ENCODE measurements at regions not wholly inside any gene's neighbourhood (a gene's known extent, or its start where the extent isn't known, plus 50 kb on each side); places are given as distances from the start of the nearest gene placed in this dataset.

DNA sequence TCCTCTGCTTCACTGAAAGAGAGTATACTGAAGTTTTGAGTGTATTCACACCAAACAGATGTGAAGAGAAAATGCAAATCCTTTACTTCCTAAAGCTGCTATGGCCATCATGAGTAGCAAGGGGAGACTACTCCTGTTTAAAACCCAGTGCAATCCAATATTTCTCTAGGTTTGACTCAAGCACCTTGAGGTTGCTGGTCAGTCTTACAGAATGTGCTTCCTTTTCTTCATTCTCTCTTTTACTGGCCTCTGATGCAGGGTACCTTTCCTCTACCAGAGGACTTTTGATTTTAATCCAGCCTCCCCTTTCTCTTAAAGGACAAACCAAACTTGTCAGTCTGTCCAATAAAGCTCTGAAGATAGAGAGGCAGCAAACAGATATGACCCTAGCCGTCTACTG, 98.1 kb upstream of the TLE4 start:
- Histone ChIP-seq H3K4me3 (replicated peaks in 1 of 3; ENCODE audit: insufficient read depth in 1 of 3, low read depth in 1 of 3, low read length in 3 of 3) (no peak overlapping the region), H3K4me1 (ENCODE audit: control insufficient read depth, extremely low read depth, insufficient read depth, low read length) (no peaks in the 10 kb centered on the region), H2AFZ (ENCODE audit: low read depth, low read length) (no peak overlapping the region), H3K9ac (replicated peaks; ENCODE audit: extremely low read depth, insufficient read depth, low read length) (no peak overlapping the region), H3K27ac (ENCODE audit: insufficient read depth, low read depth, low read length) (no peak overlapping the region), H4K20me1 (replicated peaks; ENCODE audit: control insufficient read depth, extremely low read depth, insufficient read depth, low read length) (no peaks in the 10 kb centered on the region), H3K27me3 (ENCODE audit: control insufficient read depth in 2 of 2, insufficient read depth in 2 of 2, low read length in 2 of 2) (no peaks in the 10 kb centered on the region), H3K9me3 (replicated peaks; ENCODE audit: control insufficient read depth, insufficient read depth, low read length) (no peaks in the 10 kb centered on the region), H3K4me2 (ENCODE audit: insufficient read depth, low read length) (no peak overlapping the region), H3K9me1 (replicated peaks; ENCODE audit: control insufficient read depth, extremely low read depth, insufficient read depth, low read length) (no peaks in the 10 kb centered on the region), H3K79me2 (ENCODE audit: control insufficient read depth, insufficient read depth, low read length) (no peaks in the 10 kb centered on the region), H3K36me3 (ENCODE audit: control insufficient read depth in 2 of 2, extremely low read depth in 1 of 2, insufficient read depth in 2 of 2, low read length in 2 of 2) (no peaks in the 10 kb centered on the region)
- no peak for DNase-seq (ENCODE audit: low read depth, low spot score)
- BruUV-seq (replicated peaks): no TSS peak
- ChIA-PET CTCF (no interaction called here), POLR2A (no interaction called here)
- no peak for FAIRE-seq
- dilution Hi-C loops (cut with MboI; ENCODE audit: extremely low pct_ligation_motif_present, low sequenced_read_pairs): no loop called here
- intact Hi-C loops (cut with micrococcal nuclease): no loop called here
- TF ChIP-seq GATA2 (IDR thresholded peaks at IDR 0.05; ENCODE audit: insufficient read depth, insufficient read length, low read depth, low read length): no peak
- TF ChIP-seq EZH2 (IDR thresholded peaks at IDR 0.05; ENCODE audit: borderline replicate concordance, low read depth, low read length, severe bottlenecking): no peak
- TF ChIP-seq, protein P1, sequence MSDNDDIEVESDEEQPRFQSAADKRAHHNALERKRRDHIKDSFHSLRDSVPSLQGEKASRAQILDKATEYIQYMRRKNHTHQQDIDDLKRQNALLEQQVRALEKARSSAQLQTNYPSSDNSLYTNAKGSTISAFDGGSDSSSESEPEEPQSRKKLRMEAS (IDR thresholded peaks at IDR 0.05; ENCODE audit: insufficient read depth, insufficient read length): no peak
- TF ChIP-seq MYC (IDR thresholded peaks at IDR 0.05; ENCODE audit: low read depth, low read length): no peak
- no peak for TF ChIP-seq CTCF (IDR thresholded peaks at IDR 0.05; ENCODE audit: extremely low read depth in 1 of 2, insufficient read depth in 1 of 2, low read depth in 1 of 2, low read length in 2 of 2)
- TF ChIP-seq POLR2A (IDR thresholded peaks at IDR 0.05; ENCODE audit: low read depth, low read length): no peak
- no peak for TF ChIP-seq POLR2AphosphoS5 (IDR thresholded peaks at IDR 0.05; ENCODE audit: insufficient read depth, low read depth, low read length)
- no peak for TF ChIP-seq JUN (IDR thresholded peaks at IDR 0.05; ENCODE audit: borderline replicate concordance, insufficient read depth, insufficient read length, low read depth)
